Chondrocyte (in vitro differentiated cells): ENCODE measurements at regions not wholly inside any gene's neighbourhood (a gene's known extent, or its start where the extent isn't known, plus 50 kb on each side); places are given as distances from the start of the nearest gene placed in this dataset.
A peak's percentile ranks its signal among the peaks of the same experiment; 100 is the strongest.

Experiments
- DNase-seq: peaks from one replicate; pipeline ENCODE4 v3.0.0; 2021; ENCODE audit warnings: mixed read lengths, low spot score
- H3K27ac Mint-ChIP-seq: one replicate; pipeline ENCODE4 v1.8.0; 2021; ENCODE audit warnings: mild to moderate bottlenecking, moderate library complexity, mixed read lengths; ENCODE audit not compliant: unreplicated experiment
- H3K27me3 Mint-ChIP-seq: 2 replicates; pipeline ENCODE4 v1.8.0; 2021; ENCODE audit warnings: low read depth, mixed read lengths
- H3K36me3 Mint-ChIP-seq: 2 replicates; pipeline ENCODE4 v1.8.0; 2021; ENCODE audit warnings: low read depth, mixed read lengths
- H3K4me1 Mint-ChIP-seq: 2 replicates; pipeline ENCODE4 v1.8.0; 2021; ENCODE audit warnings: low read depth, mild to moderate bottlenecking, mixed read lengths
- H3K4me3 Mint-ChIP-seq: one replicate; pipeline ENCODE4 v1.8.0; 2021; ENCODE audit warnings: mild to moderate bottlenecking, moderate library complexity, mixed read lengths; ENCODE audit not compliant: unreplicated experiment
- H3K9me3 Mint-ChIP-seq: 2 replicates; pipeline ENCODE4 v1.8.0; 2021; ENCODE audit warnings: low read depth, mixed read lengths
- TF ChIP-seq, protein P1 (sequence below): fragments of 200-600 bp; sonication (generic); IDR thresholded peaks from 2 replicates; pipeline ENCODE4 v1.5.0; 2021; ENCODE audit warnings: antibody characterized with exemption, mild to moderate bottlenecking, moderate library complexity

DNA sequence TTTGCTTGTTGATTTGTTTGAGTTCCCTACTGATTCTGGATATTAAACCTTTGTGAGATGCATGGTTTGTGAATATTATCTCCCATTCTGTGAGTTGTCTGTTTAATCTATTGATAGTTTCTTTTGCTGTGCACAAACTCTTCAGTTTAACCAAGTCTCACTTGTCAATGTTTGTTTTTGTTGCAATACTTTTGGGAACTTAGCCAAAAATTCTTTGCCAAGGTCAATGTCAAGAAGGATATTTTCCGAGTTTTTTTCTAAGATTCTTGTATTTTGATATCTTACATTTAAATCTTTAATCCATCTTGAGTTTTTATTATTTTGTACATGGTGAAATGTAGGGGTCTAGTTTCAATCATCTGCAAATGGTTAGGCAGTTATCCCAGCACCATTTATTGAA lies 1230.7 kb upstream of the NCAM2 start:
- Mint-ChIP-seq H3K4me1 (peaks cover 8% of the 10 kb centered on the region), H3K9me3 (peaks cover 8% of the 10 kb centered on the region), H3K36me3 (no peaks in the 10 kb centered on the region), H3K27ac (no peak overlapping the region), H3K27me3 (no peaks in the 10 kb centered on the region), H3K4me3 (no peak overlapping the region)
- TF ChIP-seq, protein P1, sequence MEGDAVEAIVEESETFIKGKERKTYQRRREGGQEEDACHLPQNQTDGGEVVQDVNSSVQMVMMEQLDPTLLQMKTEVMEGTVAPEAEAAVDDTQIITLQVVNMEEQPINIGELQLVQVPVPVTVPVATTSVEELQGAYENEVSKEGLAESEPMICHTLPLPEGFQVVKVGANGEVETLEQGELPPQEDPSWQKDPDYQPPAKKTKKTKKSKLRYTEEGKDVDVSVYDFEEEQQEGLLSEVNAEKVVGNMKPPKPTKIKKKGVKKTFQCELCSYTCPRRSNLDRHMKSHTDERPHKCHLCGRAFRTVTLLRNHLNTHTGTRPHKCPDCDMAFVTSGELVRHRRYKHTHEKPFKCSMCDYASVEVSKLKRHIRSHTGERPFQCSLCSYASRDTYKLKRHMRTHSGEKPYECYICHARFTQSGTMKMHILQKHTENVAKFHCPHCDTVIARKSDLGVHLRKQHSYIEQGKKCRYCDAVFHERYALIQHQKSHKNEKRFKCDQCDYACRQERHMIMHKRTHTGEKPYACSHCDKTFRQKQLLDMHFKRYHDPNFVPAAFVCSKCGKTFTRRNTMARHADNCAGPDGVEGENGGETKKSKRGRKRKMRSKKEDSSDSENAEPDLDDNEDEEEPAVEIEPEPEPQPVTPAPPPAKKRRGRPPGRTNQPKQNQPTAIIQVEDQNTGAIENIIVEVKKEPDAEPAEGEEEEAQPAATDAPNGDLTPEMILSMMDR, result no peak
- DNase-seq, result no peak

DNA sequence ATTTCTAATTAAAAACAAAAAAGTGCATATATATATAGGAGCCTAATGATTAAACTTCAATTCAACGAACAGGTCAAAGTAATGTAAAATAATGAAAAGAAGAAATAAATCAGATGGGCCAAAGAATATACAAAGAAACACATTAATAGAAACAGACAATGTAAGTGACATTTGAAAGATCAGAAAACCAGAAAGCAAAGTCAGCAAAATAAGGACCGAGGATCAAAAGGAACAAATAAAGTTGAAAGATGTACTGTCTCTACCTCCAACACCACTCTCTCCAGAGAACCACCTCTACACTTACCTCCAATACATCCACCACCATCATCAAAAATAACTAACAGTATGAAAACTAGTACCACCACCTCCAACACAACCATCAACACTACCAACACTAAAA lies 1226.3 kb upstream of the NCAM2 start:
- Mint-ChIP-seq H3K36me3 (no peaks in the 10 kb centered on the region), H3K9me3 (peaks cover 6% of the 10 kb centered on the region), H3K4me1 (peaks cover 8% of the 10 kb centered on the region), H3K4me3 (no peak overlapping the region), H3K27ac (no peak overlapping the region), H3K27me3 (no peaks in the 10 kb centered on the region)
- TF ChIP-seq, protein P1, result no peak
- DNase-seq, result no peak

DNA sequence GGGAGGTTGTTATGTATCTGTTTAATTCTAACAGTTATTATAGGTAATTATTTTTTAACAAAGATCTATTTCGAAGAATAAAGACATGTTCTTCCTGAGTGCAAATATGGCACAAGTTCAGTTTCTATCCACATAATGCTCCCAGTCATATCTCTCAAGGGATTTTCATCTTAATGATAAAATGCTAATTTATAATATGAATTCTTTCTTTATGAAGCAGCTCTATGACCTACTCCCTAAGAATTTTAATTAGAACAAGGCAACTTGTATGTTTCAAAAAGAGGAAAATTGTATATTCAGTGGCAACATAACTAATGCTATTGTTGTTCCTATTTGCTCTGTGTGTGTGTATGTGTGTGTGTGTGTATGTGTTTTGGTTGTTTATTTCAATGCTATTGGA lies 1222.1 kb upstream of the NCAM2 start:
- H3K4me3 Mint-ChIP-seq, result no peak overlapping the region
- TF ChIP-seq, protein P1, result no peak

DNA sequence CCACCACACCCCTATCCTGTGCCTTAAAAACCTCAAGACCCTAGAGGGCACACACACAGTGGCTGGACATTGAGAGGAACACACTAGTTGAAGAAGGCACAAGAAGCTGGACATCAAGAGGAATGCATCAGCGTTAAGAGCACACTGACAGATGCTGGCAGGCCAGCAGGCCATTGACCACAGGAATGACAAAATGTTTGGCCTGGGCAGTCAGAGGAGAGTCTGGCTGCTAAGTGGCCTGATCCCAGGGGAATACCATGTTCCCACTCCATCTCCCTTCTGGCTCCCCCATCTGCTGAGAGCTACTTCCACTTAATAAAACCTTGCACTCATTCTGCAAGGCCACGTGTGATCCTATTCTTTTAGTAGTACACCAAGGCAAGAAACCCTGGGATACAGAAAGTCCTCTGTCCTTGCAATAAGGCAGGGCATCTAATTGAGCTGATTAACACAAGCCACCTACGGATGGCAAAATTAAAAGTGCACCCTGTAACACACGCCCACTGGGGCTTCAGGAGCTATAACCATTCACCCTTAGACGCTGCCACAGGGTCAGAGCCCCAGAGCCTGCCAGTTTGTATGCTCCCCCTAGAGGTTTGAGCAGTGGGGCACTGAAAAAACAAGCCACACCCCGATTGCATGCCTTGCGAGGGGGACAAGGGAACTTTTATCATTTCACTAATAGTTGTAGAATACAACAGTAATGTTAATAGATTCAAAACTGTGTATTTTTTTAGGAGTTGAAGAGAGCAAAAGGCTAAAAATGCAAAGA lies 1216.1 kb upstream of the NCAM2 start:
- no peak overlapping the region for H3K4me3 Mint-ChIP-seq
- TF ChIP-seq, protein P1, result peak; percentile 50

More for the DNA sequence above, 1222.1 kb upstream of the NCAM2 start:
- peaks cover 11% of the 10 kb centered on the region for H3K9me3 Mint-ChIP-seq
- no peak for DNase-seq
- H3K27me3 Mint-ChIP-seq, result no peaks in the 10 kb centered on the region
- no peaks in the 10 kb centered on the region for H3K36me3 Mint-ChIP-seq
- H3K4me1 Mint-ChIP-seq, result no peaks in the 10 kb centered on the region
- no peak overlapping the region for H3K27ac Mint-ChIP-seq

DNA sequence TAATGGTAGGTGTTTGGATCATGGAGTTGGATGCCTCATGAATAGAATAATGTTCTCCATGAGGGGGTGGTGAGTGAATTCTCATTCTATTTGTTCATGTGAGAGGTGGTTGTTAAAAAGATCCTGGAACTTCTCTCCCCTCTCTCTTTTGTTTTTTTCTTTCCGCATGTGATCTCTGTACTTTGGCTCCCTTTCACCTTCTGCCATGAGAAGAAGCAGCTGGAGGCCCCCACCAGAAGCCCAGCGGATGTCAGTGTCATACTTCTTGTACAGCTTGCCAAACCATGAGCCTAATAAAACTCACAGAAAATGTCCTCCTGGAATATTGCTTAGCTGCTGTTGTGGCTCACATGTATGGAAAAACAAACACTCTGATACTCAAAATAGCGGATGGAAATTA lies 1212.3 kb upstream of the NCAM2 start:
- Mint-ChIP-seq H3K9me3 (peaks cover 14% of the 10 kb centered on the region), H3K4me1 (peaks cover 23% of the 10 kb centered on the region), H3K4me3 (no peak overlapping the region), H3K36me3 (no peaks in the 10 kb centered on the region), H3K27me3 (no peaks in the 10 kb centered on the region), H3K27ac (no peak overlapping the region)
- TF ChIP-seq, protein P1, result no peak
- DNase-seq, result no peak

More for the DNA sequence above, 1216.1 kb upstream of the NCAM2 start:
- H3K27me3 Mint-ChIP-seq, result no peaks in the 10 kb centered on the region
- no peak overlapping the region for H3K27ac Mint-ChIP-seq
- no peak for DNase-seq
- H3K4me1 Mint-ChIP-seq, result peaks cover 23% of the 10 kb centered on the region
- H3K9me3 Mint-ChIP-seq, result peaks cover 24% of the 10 kb centered on the region
- H3K36me3 Mint-ChIP-seq, result no peaks in the 10 kb centered on the region
